ENCODE measurements at regions not wholly inside any gene's neighbourhood (a gene's known extent, or its start where the extent isn't known, plus 50 kb on each side); places are given as distances from the start of the nearest gene placed in this dataset.
A peak's percentile ranks its signal among the peaks of the same experiment; 100 is the strongest.
"Not testable (repeated sequence)": the region's sequence is repeated elsewhere in the genome, so short reads cannot be mapped to it uniquely, and the experiment has no call there.

DNA sequence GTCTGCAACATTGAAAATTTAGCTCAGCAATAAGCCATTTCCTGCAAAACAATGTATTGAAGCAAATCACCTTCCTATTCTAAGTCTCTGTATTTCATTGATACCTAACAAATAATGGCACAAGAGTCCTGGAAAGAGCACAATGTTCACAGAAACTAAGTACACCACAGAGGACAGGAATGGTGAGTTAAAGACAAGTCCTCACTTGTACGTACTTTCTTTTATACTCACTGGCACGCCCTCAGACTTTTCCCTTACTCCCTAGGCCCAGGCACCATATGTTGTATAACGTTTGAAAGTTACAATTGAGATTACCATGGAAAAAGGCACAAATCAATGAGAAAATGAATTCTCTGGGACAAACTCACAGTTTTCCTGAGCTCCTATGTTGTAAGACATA is 683.0 kb upstream of the MANEA start:
- Histone ChIP-seq H3K9me3 (ENCODE audit: control insufficient read depth, low read depth, low read length) (no peaks in the 10 kb centered on the region), H3K36me3 (ENCODE audit: control insufficient read depth in 2 of 2, extremely low read depth in 1 of 2, insufficient read depth in 2 of 2, low read length in 2 of 2) (no peaks in the 10 kb centered on the region), H2AFZ (ENCODE audit: control insufficient read depth, low read length) (peak overlapping the region; percentile 67), H3K9ac (ENCODE audit: control insufficient read depth, extremely low read depth, insufficient read depth, low read length) (no peak overlapping the region), H3K9me1 (ENCODE audit: control insufficient read depth, extremely low read depth, insufficient read depth, low read length) (no peaks in the 10 kb centered on the region), H3K4me2 (ENCODE audit: control insufficient read depth, extremely low read depth, insufficient read depth, low read depth, low read length) (peak overlapping the region; percentile 30), H3K27ac (ENCODE audit: control insufficient read depth, insufficient read depth, low read length) (no peak overlapping the region), H3K27me3 (ENCODE audit: control insufficient read depth, extremely low read depth, insufficient read depth, low read length) (no peaks in the 10 kb centered on the region), H3K79me2 (ENCODE audit: control insufficient read depth, insufficient read depth, low read length) (no peaks in the 10 kb centered on the region), H3K4me3 (ENCODE audit: control insufficient read depth in 2 of 3, extremely low read depth in 1 of 3, insufficient read depth in 2 of 3, low read depth in 1 of 3, low read length in 3 of 3) (no peak overlapping the region), H3K4me1 (ENCODE audit: control insufficient read depth, extremely low read depth, insufficient read depth, low read length) (peaks cover 10% of the 10 kb centered on the region), H4K20me1 (ENCODE audit: control insufficient read depth, extremely low read depth, insufficient read depth, low read length) (no peaks in the 10 kb centered on the region)
- DNase-seq (ENCODE audit: low read depth, low spot score) (no peak), FAIRE-seq (peak; percentile 91)
- dilution Hi-C loops (cut with MboI; ENCODE audit: extremely low pct_ligation_motif_present, low sequenced_read_pairs) = no loop called here
- TF ChIP-seq, protein P1, sequence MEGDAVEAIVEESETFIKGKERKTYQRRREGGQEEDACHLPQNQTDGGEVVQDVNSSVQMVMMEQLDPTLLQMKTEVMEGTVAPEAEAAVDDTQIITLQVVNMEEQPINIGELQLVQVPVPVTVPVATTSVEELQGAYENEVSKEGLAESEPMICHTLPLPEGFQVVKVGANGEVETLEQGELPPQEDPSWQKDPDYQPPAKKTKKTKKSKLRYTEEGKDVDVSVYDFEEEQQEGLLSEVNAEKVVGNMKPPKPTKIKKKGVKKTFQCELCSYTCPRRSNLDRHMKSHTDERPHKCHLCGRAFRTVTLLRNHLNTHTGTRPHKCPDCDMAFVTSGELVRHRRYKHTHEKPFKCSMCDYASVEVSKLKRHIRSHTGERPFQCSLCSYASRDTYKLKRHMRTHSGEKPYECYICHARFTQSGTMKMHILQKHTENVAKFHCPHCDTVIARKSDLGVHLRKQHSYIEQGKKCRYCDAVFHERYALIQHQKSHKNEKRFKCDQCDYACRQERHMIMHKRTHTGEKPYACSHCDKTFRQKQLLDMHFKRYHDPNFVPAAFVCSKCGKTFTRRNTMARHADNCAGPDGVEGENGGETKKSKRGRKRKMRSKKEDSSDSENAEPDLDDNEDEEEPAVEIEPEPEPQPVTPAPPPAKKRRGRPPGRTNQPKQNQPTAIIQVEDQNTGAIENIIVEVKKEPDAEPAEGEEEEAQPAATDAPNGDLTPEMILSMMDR (optimal IDR thresholded peaks at IDR 0.05 in 1 of 3, IDR thresholded peaks at IDR 0.05 in 1 of 3, conservative IDR thresholded peaks at IDR 0.05 in 1 of 3; ENCODE audit: extremely low read depth in 1 of 3, insufficient read depth in 2 of 3, low read length in 3 of 3) = no peak
- no peak for TF ChIP-seq EZH2 (IDR thresholded peaks at IDR 0.05; ENCODE audit: low read length)

DNA sequence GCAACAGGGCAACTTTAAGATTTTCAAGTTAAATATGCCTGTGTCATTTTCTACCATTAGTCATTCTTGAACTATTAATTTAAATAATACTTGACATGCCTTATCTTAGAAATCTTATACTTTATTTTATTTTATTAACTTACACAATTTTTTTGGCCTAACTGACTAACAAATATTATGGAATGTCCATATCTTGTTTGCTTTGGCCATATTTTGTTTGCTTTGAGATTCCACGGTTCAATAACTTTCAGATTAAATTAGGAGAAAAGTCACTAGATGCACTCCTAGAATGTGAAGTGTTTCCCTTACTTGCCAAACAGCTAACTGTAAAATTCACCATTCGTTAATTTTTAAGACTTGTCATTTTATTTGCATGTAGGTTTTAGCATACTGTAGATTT is 684.0 kb upstream of the MANEA start:
- H3K79me2 ChIP-seq (ENCODE audit: control insufficient read depth, insufficient read depth, low read length) = no peaks in the 10 kb centered on the region
- no peaks in the 10 kb centered on the region for H4K20me1 ChIP-seq (ENCODE audit: control insufficient read depth, extremely low read depth, insufficient read depth, low read length)
- H3K27ac ChIP-seq (ENCODE audit: control insufficient read depth, insufficient read depth, low read length) = no peak overlapping the region
- H3K9me1 ChIP-seq (ENCODE audit: control insufficient read depth, extremely low read depth, insufficient read depth, low read length) = no peaks in the 10 kb centered on the region
- no peak overlapping the region for H3K9ac ChIP-seq (ENCODE audit: control insufficient read depth, extremely low read depth, insufficient read depth, low read length)
- no peak overlapping the region for H2AFZ ChIP-seq (ENCODE audit: control insufficient read depth, low read length)
- no peaks in the 10 kb centered on the region for H3K27me3 ChIP-seq (ENCODE audit: control insufficient read depth, extremely low read depth, insufficient read depth, low read length)
- no peak for DNase-seq (ENCODE audit: low read depth, low spot score)
- FAIRE-seq = no peak
- no peaks in the 10 kb centered on the region for H3K36me3 ChIP-seq (ENCODE audit: control insufficient read depth in 2 of 2, extremely low read depth in 1 of 2, insufficient read depth in 2 of 2, low read length in 2 of 2)
- TF ChIP-seq, protein P1 (optimal IDR thresholded peaks at IDR 0.05 in 1 of 3, IDR thresholded peaks at IDR 0.05 in 1 of 3, conservative IDR thresholded peaks at IDR 0.05 in 1 of 3; ENCODE audit: extremely low read depth in 1 of 3, insufficient read depth in 2 of 3, low read length in 3 of 3) = no peak
- no peak for TF ChIP-seq EZH2 (IDR thresholded peaks at IDR 0.05; ENCODE audit: low read length)
- no peak overlapping the region for H3K4me3 ChIP-seq (ENCODE audit: control insufficient read depth in 2 of 3, extremely low read depth in 1 of 3, insufficient read depth in 2 of 3, low read depth in 1 of 3, low read length in 3 of 3)
- H3K9me3 ChIP-seq (ENCODE audit: control insufficient read depth, low read depth, low read length) = no peaks in the 10 kb centered on the region
- H3K4me1 ChIP-seq (ENCODE audit: control insufficient read depth, extremely low read depth, insufficient read depth, low read length) = peaks cover 10% of the 10 kb centered on the region
- dilution Hi-C loops (cut with MboI; ENCODE audit: extremely low pct_ligation_motif_present, low sequenced_read_pairs) = no loop called here
- no peak overlapping the region for H3K4me2 ChIP-seq (ENCODE audit: control insufficient read depth, extremely low read depth, insufficient read depth, low read depth, low read length)

DNA sequence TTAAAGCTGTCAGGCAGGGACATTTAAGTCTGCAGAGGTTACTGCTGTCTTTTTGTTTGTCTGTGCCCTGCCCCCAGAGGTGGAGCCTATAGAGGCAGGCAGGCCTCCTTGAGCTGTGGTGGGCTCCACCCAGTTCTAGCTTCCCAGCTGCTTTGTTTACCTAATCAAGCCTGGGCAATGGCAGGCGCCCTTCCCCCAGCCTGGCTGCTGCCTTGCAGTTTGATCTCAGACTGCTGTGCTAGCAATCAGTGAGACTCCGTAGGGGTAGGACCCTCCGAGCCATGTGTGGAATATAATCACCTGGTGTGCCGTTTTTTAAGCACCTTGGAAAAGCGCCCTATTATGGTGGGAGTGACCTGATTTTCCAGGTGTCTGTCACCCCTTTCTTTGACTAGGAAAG is 703.5 kb upstream of the MANEA start:
- H3K4me3 ChIP-seq (ENCODE audit: control insufficient read depth in 2 of 3, extremely low read depth in 1 of 3, insufficient read depth in 2 of 3, low read depth in 1 of 3, low read length in 3 of 3); dilution Hi-C loops (cut with MboI; ENCODE audit: extremely low pct_ligation_motif_present, low sequenced_read_pairs); FAIRE-seq; H3K27ac ChIP-seq (ENCODE audit: control insufficient read depth, insufficient read depth, low read length); H3K4me2 ChIP-seq (ENCODE audit: control insufficient read depth, extremely low read depth, insufficient read depth, low read depth, low read length); DNase-seq (ENCODE audit: low read depth, low spot score); H3K36me3 ChIP-seq (ENCODE audit: control insufficient read depth in 2 of 2, extremely low read depth in 1 of 2, insufficient read depth in 2 of 2, low read length in 2 of 2); H3K27me3 ChIP-seq (ENCODE audit: control insufficient read depth, extremely low read depth, insufficient read depth, low read length); H3K9me3 ChIP-seq (ENCODE audit: control insufficient read depth, low read depth, low read length); H2AFZ ChIP-seq (ENCODE audit: control insufficient read depth, low read length); H3K4me1 ChIP-seq (ENCODE audit: control insufficient read depth, extremely low read depth, insufficient read depth, low read length); H3K79me2 ChIP-seq (ENCODE audit: control insufficient read depth, insufficient read depth, low read length); H4K20me1 ChIP-seq (ENCODE audit: control insufficient read depth, extremely low read depth, insufficient read depth, low read length); H3K9me1 ChIP-seq (ENCODE audit: control insufficient read depth, extremely low read depth, insufficient read depth, low read length); H3K9ac ChIP-seq (ENCODE audit: control insufficient read depth, extremely low read depth, insufficient read depth, low read length): not testable (repeated sequence)
